ENCODE measurements at regions not wholly inside any gene's neighbourhood (a gene's known extent, or its start where the extent isn't known, plus 50 kb on each side); places are given as distances from the start of the nearest gene placed in this dataset.
A peak's percentile ranks its signal among the peaks of the same experiment; 100 is the strongest.
"Not testable (repeated sequence)": the region's sequence is repeated elsewhere in the genome, so short reads cannot be mapped to it uniquely, and the experiment has no call there.

DNA sequence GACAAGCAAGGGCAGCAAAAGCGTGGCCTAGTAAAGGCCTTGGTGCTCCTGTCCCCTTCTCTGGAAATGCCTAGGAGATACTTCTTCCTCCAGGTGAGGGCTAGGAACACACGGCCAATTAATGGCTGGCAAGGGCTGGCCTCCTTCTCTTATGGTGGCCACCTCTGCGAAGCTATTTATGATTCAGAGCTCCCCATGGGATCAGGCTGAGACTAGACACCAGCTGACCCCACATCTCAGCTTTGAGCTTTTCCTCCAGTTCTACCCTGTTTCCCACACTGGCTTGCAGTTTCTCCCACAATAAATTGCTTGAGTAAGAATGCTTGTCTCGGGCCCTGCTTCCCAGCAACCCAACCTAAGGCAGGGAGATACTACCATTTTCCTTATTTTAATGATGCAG is 53.7 kb downstream of the CAMK2N1 start:
- no peak for DNase-seq

DNA sequence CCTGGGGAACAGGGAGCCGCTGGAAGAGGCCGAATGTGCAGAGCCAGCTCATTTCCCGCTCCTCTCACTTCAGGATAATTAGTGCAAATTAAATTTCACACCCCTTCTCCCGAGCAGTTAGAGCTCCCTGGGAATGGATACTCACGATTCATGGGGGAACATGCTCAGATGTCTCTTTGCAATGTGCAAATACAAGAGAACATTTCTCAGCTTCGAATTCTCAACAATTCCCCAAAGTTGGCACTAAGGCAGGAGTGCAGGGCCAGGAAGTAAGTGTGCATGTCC is 54.9 kb downstream of the CAMK2N1 start:
- no peak for DNase-seq

DNA sequence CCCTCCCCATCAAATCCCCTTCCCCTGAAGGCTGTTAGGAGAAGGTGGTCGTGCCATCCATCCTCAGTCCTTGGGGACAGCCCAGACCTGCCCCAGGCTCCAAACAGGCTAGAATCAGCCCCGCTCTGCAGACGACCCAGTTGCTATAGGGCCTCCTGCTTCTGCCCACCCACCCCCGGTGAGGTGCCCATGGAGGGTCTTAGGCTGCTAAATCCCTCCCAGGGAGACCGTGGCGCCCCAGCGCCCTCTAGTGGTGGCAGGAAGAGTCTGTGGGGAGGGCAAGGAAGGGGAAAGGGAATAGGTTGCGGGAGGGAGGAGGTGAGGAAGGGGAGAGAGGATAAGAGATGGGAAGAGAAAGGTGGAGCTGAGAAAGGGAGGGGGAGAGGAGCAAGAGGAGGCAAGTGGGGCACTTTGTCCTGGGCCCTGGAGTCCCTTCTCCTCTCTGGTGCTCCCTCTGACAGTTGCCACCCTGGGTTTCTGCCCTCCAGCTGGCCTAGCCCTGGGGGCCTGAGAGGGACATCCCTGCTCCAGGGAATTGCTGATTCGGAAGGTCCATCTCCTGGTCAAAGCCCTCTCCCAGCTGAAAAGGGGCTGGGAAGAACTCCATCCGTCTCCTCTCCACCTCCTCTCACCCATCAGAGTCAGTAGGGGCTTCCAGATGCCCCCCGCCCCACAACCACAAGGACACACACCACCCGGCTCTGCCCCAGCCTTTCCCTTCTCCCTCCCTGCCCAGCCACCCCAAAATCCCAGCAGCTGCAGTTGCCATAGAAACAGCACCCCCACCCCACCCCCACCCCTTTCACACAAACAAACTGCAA is 55.4 kb downstream of the CAMK2N1 start:
- peak; percentile 11 for DNase-seq

DNA sequence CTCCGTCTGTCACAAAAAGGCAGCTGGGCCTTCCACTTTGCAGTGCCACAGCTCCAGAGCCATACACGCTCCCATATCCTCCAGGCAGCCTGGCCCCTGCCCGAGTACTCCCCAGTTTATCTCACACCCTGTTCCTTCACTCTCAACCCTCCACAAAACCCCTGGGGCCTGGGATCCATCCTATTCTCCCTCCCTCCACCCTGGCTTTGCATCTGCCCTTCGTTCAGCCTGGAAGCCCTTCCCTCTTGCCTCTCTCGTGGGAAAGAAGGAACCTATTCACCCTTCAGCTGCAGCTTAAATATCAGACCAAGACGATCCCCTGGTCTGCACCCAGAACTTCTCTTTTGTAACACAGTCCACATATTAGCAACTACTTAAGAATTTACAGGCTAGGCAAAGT is 56.7 kb downstream of the CAMK2N1 start:
- no peak for DNase-seq

DNA sequence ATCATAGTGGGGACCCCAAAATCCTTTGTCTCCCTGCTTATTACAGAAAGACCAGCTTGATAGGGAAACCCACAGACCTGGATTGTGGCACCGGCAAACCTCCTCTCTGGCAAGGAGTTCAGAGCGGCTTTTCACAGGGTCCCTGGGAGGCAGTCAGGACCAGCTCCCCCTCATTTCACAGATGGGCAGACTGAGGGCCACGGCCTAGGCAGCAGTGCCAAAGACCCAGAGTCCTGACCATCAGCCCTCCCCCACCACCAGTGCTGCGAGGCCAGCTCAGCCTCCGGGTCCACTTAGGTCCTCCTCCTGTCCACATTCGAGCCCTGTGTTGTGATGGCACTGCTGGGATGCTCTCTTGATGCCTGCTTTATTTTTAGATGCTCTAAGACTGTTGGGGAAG is 57.2 kb downstream of the CAMK2N1 start:
- DNase-seq = no peak

DNA sequence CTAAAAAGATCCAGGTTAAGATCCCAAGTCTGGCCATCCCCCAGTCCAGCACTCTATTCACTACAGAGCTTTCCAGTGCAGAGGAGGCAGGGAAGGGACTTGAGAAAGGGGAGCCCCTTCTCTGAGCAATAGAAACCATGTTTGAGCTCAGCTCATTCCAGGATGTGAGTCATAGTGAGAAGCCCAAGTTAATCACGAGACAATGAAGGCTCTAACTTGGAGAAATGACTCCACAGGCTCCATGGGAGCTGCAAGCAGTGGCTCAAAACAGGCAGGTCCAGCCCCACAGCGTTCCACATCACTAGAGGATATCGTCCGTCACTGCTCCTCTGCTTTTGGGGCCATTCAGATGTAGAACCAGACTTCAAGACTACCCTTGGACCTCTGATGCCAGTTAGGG is 59.1 kb downstream of the CAMK2N1 start:
- no peak for DNase-seq

DNA sequence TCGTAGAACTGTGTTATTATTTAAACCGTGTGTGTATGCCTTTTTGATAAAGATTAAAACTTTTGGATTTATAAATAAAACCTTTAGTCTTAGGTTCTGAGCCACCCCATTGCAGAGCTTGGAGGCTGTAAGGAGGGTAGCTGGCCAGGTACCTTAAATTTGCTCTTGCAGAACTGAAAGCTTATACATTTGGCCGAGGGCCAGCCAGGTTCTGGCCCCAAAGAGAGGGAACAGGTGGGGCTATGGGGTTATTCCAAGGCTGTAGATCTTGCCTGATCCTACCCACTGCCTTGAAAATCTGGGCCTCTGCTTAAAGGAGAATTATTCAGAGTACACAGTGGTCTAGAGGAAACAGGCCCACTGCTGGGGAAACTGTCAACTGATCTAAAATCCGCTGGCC is 59.6 kb downstream of the CAMK2N1 start:
- DNase-seq = no peak

DNA sequence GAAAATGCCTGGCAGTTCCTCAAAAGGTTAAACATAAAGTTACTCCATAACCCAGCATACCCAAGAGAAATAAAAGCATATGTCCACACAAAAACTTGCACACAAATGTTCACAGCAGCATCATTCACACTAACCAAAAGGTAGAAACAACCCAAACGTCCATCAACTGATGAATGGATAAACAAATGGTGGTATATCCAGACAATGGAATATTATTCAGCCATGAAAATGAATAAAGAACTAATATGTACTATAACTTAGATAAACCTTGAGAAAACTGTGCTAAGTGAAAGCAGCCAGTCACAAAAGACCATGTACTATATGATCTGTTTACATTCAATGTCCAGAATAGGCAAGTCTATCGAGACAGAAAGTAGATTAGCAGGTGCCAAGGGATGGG is 60.4 kb downstream of the CAMK2N1 start:
- no peak for DNase-seq

DNA sequence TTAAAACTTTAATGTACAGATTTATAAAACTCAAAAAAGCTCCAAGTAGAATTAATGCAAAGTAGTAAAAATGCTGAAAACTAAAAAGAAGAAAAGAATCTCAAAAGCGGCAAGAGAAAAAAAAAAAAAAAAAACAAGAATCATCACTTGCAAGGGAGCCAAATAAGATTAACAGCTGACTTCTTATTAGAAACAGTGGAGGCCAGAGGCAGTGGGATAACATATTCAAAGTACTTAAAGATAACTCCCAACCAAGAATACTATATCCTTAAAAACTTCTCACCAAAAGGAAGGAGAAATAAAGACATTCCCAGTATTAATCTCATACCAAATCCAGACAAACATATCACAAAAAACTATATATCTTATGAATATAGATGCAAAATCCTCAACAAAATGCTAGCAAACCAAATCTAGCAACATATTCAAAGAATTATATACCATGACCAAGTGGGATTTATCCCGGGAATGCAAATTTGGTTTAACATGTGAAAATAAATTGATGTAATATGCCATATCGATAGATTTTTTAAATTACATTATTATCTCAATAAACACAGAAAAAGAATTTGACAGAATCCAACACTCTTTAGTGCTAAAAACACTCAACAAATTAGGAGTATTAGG is 62.7 kb downstream of the CAMK2N1 start:
- no peak for DNase-seq

DNA sequence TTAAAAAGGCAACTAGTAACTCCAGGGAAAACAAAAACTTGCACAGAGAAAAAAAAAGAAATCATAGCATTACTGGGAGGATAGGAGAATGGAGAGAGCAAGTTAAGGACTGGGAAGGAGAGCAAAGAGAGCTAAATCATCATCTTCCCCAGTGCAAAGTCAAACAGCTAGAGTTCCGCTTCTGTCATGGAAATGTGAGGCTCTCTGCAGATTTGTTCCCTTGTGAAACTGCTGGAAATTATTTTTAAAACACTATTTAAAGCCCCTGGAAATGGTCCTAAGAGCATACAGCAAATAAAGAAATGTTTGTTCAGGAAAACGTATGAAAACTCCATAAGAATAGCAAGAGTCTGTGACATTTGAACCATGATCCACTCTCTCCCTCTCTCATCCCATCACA is 64.6 kb downstream of the CAMK2N1 start:
- DNase-seq = no peak

DNA sequence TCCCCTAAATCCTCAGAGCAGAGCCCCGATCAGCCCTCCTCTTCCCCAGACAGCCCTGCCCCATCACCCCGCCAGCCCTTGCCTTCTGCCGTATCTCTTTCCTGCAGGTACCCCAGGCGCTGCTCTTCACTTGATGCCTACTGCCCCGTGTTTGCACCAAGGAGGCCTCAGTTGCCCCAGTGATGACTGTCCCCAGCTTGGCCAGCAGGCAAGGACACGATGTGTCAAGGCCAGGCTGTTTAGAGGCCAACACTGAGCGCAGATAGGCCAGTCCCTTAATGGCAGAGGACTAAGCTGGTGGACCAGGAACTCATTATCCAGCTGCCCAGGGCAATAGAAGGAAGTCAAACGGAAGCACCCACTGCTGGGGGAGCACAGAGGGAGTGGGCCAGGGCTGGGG is 68.4 kb downstream of the CAMK2N1 start:
- DNase-seq = no peak

DNA sequence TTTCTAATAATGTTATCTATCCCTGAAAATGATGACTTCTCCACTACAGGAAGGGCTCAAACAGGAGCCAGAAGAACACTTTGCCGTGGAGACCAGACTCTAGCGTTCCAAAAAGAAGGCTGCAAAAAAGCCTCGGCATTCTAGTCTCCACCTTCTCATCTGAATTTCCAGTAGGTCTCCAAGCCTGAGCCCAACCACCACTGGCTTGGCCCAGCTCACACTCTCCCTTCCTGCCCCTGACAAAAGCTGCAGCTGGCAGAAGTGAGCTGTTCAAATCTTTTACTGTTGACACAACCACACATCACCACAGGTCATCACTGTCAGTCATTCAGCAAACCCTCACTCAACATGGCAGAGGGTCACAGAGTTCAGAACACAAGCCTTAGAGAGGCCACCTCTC is 69.3 kb downstream of the CAMK2N1 start:
- no peak for DNase-seq

DNA sequence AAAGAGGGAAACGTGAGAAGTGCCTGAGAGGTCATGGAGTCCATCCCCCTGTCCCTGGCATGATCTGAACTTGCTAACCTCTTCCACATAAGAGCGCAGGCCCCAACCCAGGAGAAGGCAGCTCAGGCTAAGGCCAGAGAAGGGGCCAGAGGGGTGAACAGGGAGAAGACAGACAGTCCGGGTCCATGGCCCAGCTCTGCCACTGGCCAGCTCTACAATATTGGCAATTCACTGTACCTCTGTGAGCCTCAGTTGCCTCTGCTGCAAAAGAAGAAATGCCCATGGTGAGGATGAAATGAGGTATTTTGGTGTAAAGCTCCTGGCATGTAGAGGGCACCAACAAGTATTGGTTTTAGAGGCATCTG is 72.3 kb downstream of the CAMK2N1 start:
- no peak for DNase-seq

DNA sequence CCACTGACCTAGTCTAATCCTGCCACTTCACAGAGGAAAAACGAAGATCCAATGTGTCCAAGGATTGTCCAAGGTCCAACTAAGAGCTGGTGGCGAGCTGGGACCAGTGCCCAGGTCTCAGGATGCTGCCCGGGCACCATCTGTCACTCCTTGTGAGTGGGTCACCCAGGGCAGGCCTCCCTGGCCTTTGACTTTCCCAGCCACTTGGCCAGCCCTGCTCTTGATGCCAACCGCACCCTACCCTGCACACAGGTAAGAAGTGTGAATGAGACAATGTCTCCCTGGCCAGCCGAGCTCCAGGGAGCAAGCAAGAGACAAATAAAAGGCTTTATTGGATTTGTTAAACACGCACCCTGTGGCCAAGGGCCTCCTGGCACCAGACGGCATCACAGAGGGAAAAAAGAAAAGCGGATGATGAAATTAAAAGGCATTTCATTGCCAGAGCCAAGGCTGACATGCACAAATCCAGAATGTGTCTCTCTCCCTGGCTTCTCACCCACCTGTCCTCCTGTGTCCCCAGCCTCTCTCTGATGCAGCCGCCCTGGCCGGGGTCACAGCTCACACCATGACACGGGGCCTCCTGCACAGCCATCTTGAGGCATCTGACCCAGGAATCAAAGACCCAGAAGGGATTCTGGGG is 72.8 kb downstream of the CAMK2N1 start:
- no peak for DNase-seq

DNA sequence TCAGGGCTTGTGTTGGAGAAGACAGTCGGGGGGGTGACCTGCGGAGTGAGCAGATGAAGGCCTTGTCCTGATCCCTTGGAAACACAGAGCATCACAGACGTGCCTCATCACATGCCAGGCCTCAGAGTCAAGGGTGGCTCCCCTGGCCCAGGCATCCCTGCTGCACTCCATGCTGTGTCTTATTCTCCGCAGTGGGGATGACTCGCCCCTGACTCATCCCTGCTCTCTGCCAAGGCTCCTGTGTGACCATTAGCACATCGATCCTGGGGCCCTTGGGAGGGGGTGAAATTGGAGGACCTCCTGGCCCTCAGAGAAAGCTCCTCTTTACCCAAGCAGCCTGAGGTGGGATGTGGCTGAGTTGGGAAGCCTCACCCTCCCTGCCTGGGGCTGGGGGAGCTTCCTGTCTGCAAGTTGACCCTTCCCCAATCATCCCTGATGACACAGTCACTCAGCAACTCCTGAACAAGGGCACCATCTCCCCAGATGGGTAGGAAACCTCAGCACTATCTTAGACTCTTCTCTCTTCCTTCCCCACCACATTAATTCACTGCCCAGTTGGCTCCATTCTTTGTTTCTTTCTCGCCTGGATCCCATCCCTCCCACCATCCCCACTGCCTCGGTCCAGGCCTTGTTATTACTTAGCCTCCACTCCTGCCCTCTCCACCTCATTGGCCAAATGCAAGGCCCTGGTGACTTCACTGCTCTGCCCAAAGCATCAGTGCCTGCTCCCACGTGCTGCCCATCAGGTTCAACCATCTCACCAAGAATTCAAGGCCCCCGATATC is 74.6 kb downstream of the CAMK2N1 start:
- DNase-seq = no peak

DNA sequence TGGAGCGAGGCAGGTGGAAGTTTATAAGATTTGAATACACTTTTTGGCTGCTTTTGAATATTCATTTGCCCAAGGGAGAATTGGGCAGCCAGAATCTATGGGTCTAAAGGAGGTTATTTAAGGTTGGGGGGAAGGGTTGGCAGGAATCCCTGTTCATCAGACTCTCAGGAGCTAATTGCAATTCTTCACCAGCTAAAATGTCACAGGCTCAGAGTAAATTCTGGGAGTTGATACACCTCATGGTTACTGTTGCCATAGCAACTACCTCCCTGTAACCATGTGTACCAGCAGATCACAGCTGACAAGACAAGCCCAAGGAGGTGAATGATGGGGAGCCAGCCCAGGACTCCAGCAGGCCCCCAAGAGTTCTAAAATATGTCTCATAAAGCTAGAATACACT is 75.5 kb downstream of the CAMK2N1 start:
- DNase-seq = no peak

DNA sequence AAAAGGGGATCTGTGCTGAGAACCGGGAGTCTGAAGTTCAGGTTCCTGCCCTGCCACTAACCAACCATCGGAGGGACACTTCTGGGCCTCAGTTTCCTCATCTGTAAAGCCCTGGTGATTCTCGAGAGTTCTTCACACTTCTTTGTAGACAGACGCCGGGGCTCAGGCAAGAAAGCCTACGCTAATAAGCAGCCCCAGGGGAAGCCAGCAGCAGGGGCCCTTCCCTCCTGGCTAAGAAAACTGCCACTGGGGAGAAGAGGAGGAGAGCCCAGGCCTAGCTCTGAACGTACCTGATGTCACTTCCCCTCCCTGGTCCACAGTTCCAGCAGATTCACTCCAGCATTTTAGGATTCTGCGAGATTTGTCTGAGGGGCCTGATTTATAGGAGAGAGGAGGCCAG is 76.0 kb downstream of the CAMK2N1 start:
- DNase-seq = no peak

DNA sequence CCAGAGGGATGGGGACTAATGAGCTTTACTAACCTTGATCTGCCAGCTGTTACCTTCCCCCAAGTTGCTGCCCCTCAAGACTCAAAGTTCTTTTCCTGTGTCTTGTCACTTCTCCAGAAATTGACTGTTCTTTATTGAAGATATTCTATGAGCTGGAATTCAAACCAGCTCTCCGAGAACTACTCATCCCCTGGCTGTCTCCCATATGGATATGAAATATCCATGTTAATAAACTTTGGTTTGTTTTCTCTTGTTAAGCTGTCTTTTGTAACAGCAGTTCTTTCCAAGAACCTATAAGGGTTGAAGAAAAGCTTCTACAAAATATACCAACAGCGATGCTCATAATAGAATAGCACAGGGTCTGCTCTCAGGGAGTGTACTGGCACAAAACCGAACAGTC is 77.0 kb downstream of the CAMK2N1 start:
- no peak for DNase-seq

DNA sequence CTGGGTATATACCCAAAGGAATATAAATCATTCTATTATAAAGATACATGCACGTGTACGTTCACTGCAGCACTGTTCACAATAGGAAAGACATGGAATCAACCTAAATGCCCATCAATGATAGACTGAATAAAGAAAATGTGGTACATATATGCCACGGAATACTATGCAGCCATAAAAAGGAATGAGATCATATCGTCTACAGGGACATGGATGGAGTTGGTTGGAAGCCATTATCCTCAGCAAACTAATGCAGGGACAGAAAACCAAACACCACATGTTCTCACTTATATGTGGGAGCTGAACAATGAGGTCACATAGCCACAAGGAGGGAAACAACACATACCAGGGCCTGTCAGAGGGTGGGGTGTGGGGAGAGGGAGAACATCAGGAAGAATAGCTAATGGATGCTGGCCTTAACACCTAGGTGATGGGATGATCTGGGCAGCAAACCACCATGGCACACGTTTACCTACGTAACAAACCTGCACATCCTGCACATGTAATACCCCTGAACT is 77.8 kb downstream of the CAMK2N1 start:
- not testable (repeated sequence) for DNase-seq

DNA sequence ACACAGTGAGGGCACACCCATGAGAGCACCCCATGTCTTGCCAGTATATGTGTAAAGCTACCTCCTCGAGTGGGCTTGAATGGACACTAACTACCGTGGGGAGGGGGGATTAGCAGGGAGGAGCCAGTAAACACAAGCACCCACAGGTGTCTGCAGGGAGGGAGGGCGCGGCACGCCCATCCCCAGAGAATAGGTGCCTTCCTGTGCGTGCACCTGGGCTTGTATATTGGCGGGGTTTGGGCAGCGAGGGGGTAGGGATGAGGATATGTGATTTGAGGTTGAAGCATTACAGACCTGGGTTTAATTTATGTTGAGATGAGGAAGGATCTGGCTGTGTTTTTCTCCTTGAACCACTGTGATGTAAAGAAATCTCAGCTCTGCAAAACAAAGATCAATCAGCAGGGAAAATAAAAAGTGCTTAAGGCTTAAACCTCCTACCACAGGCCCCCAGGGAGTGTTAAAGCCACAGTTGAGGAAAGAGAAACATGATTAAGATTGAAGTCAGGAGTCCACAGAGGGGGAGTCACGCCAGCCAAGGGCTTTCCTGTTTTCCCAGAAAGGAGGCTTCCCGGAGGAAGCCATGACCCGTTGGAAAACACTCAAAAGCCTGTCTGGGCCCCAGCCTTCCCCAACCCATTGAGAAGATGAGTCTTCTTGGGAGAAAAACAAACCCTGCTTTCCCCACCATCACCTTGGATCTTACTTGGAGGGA is 80.0 kb downstream of the CAMK2N1 start:
- no peak for DNase-seq

DNA sequence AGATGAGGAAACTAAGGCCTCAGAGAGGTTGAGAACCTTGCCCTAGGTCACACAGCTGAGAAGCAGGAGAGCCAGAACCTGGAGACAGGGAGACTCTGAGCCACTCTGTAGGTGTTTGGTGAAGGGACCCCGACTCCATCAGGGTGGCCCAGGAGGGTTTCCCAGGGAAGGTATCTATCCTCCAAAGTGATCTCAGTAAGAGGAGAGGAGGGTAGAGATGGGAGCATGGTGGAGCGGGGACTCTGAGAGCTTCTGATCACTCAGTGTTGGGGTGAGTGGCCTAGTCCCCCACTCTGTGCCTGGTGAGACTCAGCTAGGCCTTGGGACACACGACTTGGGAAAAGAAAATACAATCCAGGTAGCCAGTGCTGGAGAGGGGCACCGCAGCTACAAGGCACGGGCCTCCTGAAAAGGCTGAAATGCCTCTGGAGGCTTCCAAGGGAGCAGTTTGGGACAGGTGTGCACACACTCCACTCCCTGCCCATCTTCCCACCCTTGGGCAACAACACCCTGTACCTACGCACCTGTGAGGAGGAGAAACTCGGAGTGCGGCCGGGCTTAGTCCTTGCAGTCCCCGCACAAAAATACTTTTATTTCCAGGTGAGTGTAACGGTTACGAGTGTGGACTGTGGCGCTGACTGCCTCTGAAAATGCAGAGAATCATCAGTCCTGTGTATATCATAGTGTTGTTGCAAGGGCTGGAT is 80.8 kb downstream of the CAMK2N1 start:
- DNase-seq = no peak
